HG03159 (cell line): ENCODE measurements at regions not wholly inside any gene's neighbourhood (a gene's known extent, or its start where the extent isn't known, plus 50 kb on each side); places are given as distances from the start of the nearest gene placed in this dataset.
"Not testable (repeated sequence)": the region's sequence is repeated elsewhere in the genome, so short reads cannot be mapped to it uniquely, and the experiment has no call there.

Source experiments
- ATAC-seq: cut with Tn5 transposase; IDR thresholded peaks from one replicate; pipeline ENCODE4 v1.9.1; 2021; ENCODE audit warnings: mild to moderate bottlenecking, moderate library complexity; ENCODE audit not compliant: unreplicated experiment

GRCh38 chr1:843946-844345 lies 79.8 kb upstream of the SAMD11 start:
- not testable (repeated sequence) for ATAC-seq

GRCh38 chr1:844472-845026 lies 79.2 kb upstream of the SAMD11 start:
- no peak for ATAC-seq

GRCh38 chr1:845641-846040 lies 78.1 kb upstream of the SAMD11 start:
- not testable (repeated sequence) for ATAC-seq

GRCh38 chr1:849873-850272 lies 73.8 kb upstream of the SAMD11 start:
- not testable (repeated sequence) for ATAC-seq

- ATAC-seq, result not testable (repeated sequence)
Measured at GRCh38 chr1:850318-850717, 73.4 kb upstream of the SAMD11 start.

- not testable (repeated sequence) for ATAC-seq
Measured at GRCh38 chr1:851398-851797, 72.3 kb upstream of the SAMD11 start.

GRCh38 chr1:851841-852240 lies 71.9 kb upstream of the SAMD11 start:
- ATAC-seq, result not testable (repeated sequence)

GRCh38 chr1:855202-855981 lies 68.3 kb upstream of the SAMD11 start:
- ATAC-seq, result not testable (repeated sequence)

GRCh38 chr1:856541-857057 lies 67.1 kb upstream of the SAMD11 start:
- ATAC-seq, result not testable (repeated sequence)

GRCh38 chr1:857926-858648 lies 65.6 kb upstream of the SAMD11 start:
- not testable (repeated sequence) for ATAC-seq

- ATAC-seq, result not testable (repeated sequence)
Measured at GRCh38 chr1:858649-859041, 65.1 kb upstream of the SAMD11 start.

- not testable (repeated sequence) for ATAC-seq
Measured at GRCh38 chr1:860941-861340, 62.8 kb upstream of the SAMD11 start.

- no peak for ATAC-seq
Measured at GRCh38 chr1:861714-862113, 62.0 kb upstream of the SAMD11 start.

GRCh38 chr1:862601-863000 lies 61.1 kb upstream of the SAMD11 start:
- ATAC-seq, result not testable (repeated sequence)

- ATAC-seq, result not testable (repeated sequence)
Measured at GRCh38 chr1:865633-866032, 58.1 kb upstream of the SAMD11 start.

GRCh38 chr1:866095-866494 lies 57.6 kb upstream of the SAMD11 start:
- ATAC-seq, result no peak

- not testable (repeated sequence) for ATAC-seq
Measured at GRCh38 chr1:866631-867299, 57.0 kb upstream of the SAMD11 start.

- ATAC-seq, result not testable (repeated sequence)
Measured at GRCh38 chr1:867550-867949, 56.2 kb upstream of the SAMD11 start.

GRCh38 chr1:869499-870244 lies 54.1 kb upstream of the SAMD11 start:
- ATAC-seq, result no peak
